HepG2 (cell line): ENCODE measurements at regions not wholly inside any gene's neighbourhood (a gene's known extent, or its start where the extent isn't known, plus 50 kb on each side); places are given as distances from the start of the nearest gene placed in this dataset.

Experiments used
- ATAC-seq: fragments of 200-7000 bp; cut with Tn5 transposase; 3 replicates; pipeline ENCODE4 v1.9.1; 2020; ENCODE audit warnings: mild to moderate bottlenecking, moderate library complexity
- BruUV-seq: library from RNA; stranded (reverse); fragments of 400-500 nt; replicated peaks from 2 replicates; lab custom pipeline; 2021; lab: Mats Ljungman, UMichigan
- CTCF ChIA-PET: fragments of 300-600 bp; formaldehyde crosslinking; extraction: SDS; loops from one replicate; lab custom pipeline; 2021; ENCODE audit warnings: low total read pairs, inconsistent platforms, low intra/inter-chr PET ratio; lab: Yijun Ruan, JAX
- POLR2A ChIA-PET: fragments of 350-600 bp; sonication (Branson Sonifier 250); formaldehyde crosslinking; loops from one replicate; lab custom pipeline; 2020; ENCODE audit warnings: antibody characterized with exemption, inconsistent platforms; lab: Yijun Ruan, JAX
- DNase-seq: peaks from one replicate; pipeline ENCODE4 v3.0.0-alpha.2; 2015; ENCODE audit warnings: low spot score
- FAIRE-seq: peaks from 3 replicates; lab custom pipeline; 2011; peaks lifted over from hg19 to GRCh38; lab: Jason Lieb, UNC
- H2AFZ ChIP-seq: one replicate; pipeline ENCODE4 v1.6.1; 2011; ENCODE audit warnings: low read length, inconsistent platforms
- H3K27ac ChIP-seq: fragments of 300-600 bp; 3 replicates; pipeline ENCODE4 v1.8.0; 2011; ENCODE audit warnings: mixed run types, mild to moderate bottlenecking, mixed read lengths, low read length, inconsistent platforms; ENCODE audit not compliant: insufficient read depth; ENCODE audit errors: extremely low read length
- H3K27me3 ChIP-seq, 2 experiments: fragments of 200-600 bp in 1 of 2; 2 replicates in 1 of 2; 3 replicates in 1 of 2; pipeline versions ENCODE4 v1.6.0 to v1.8.0; 2011; ENCODE audit warnings: low read length in 2 of 2, mild to moderate bottlenecking in 2 of 2, moderate library complexity in 2 of 2, inconsistent platforms in 1 of 2; ENCODE audit not compliant: insufficient read depth in 2 of 2, control insufficient read depth in 1 of 2
- H3K36me3 ChIP-seq, 2 experiments: fragments of 200-600 bp in 1 of 2; replicated peaks in 1 of 2; 2 replicates in 1 of 2; 3 replicates in 1 of 2; pipeline versions ENCODE4 v1.5.1 to v1.8.0; 2011; ENCODE audit warnings: low read length in 2 of 2, inconsistent platforms in 1 of 2; ENCODE audit not compliant: insufficient read depth in 2 of 2, control insufficient read depth in 1 of 2
- H3K4me1 ChIP-seq: 2 replicates; pipeline ENCODE4 v1.5.1; 2012; ENCODE audit warnings: low read length, inconsistent platforms; ENCODE audit not compliant: insufficient read depth
- H3K4me2 ChIP-seq: 2 replicates; pipeline ENCODE4 v1.6.0; 2011; ENCODE audit warnings: low read depth, low read length, inconsistent platforms
- H3K4me3 ChIP-seq, 3 experiments: fragments of 200-600 bp in 1 of 3; sonication (generic), shearing (Covaris generic) in 1 of 3; replicated peaks in 1 of 3; 2 replicates each; pipeline ENCODE4 v1.5.1; 2011 to 2016; ENCODE audit warnings: low read length in 3 of 3, inconsistent platforms in 2 of 3, low read depth in 2 of 3, mild to moderate bottlenecking in 2 of 3, control low read depth in 1 of 3, mixed read lengths in 1 of 3; ENCODE audit not compliant: insufficient read depth in 1 of 3
- H3K79me2 ChIP-seq: one replicate; pipeline ENCODE4 v1.6.1; 2011; ENCODE audit warnings: low read length, inconsistent platforms; ENCODE audit not compliant: insufficient read depth
- H3K9ac ChIP-seq: 2 replicates; pipeline ENCODE4 v1.6.0; 2011; ENCODE audit warnings: mild to moderate bottlenecking, low read depth, low read length, inconsistent platforms; ENCODE audit not compliant: insufficient read depth
- H3K9me3 ChIP-seq: 2 replicates; pipeline ENCODE4 v1.5.1; 2012; ENCODE audit warnings: mild to moderate bottlenecking, low read length
- H4K20me1 ChIP-seq: 2 replicates; pipeline ENCODE4 v1.6.0; 2011; ENCODE audit warnings: inconsistent platforms, mild to moderate bottlenecking, low read length, moderate library complexity; ENCODE audit not compliant: insufficient read depth
- E2F2 ChIP-seq: sonication (generic); formaldehyde crosslinking; IDR thresholded peaks from 2 replicates; pipeline ENCODE4 v1.4.0; 2020; ENCODE audit warnings: missing genetic modification reagents, borderline replicate concordance
- HINFP ChIP-seq: sonication (generic); formaldehyde crosslinking; IDR thresholded peaks from 2 replicates; pipeline ENCODE4 v1.4.0; 2020; ENCODE audit warnings: low read depth, mild to moderate bottlenecking, missing genetic modification reagents
- HMGA1 ChIP-seq: sonication (generic); formaldehyde crosslinking; conservative IDR thresholded peaks from 2 replicates; pipeline ENCODE4 v1.4.0; 2020; ENCODE audit warnings: missing genetic modification reagents
- HNRNPUL1 ChIP-seq: fragments of 200-400 bp; formaldehyde crosslinking; IDR thresholded peaks from 2 replicates; pipeline ENCODE4 v1.6.1; 2017; ENCODE audit warnings: low read depth, mild to moderate bottlenecking, low read length, moderate library complexity
- PRDM10 ChIP-seq: sonication (generic); formaldehyde crosslinking; IDR thresholded peaks from 2 replicates; pipeline ENCODE4 v1.4.0; 2020; ENCODE audit warnings: low read depth, missing genetic modification reagents
- in situ Hi-C: cut with HindIII; loops from 2 replicates; pipeline ENCODE4 v1.10.0; 2017; ENCODE audit warnings: low pct_unique_long_range_greater_than_20kb; ENCODE audit not compliant: extremely low pct_ligation_motif_present
- intact Hi-C: fragments of 100-400 bp; cut with micrococcal nuclease; formaldehyde crosslinking; loops from one replicate; pipeline ENCODE4 v1.10.0; 2022; ENCODE audit not compliant: unreplicated experiment

GRCh38 chr21:16492892-16493291 is 763.1 kb downstream of the USP25 start:
- Histone ChIP-seq H3K27ac (no peak overlapping the region), H3K27me3 (no peaks in the 10 kb centered on the region), H3K79me2 (no peaks in the 10 kb centered on the region), H4K20me1 (no peaks in the 10 kb centered on the region), H3K9me3 (no peaks in the 10 kb centered on the region), H2AFZ (no peak overlapping the region), H3K4me1 (no peaks in the 10 kb centered on the region), H3K4me3 (no peak overlapping the region), H3K4me2 (no peak overlapping the region), H3K9ac (no peak overlapping the region), H3K36me3 (no peaks in the 10 kb centered on the region)
- in situ Hi-C loops: no loop called here
- BruUV-seq: no TSS peak
- DNase-seq: no peak
- FAIRE-seq: no peak
- POLR2A ChIA-PET: no interaction called here
- CTCF ChIA-PET: no interaction called here
- no peak for TF ChIP-seq HNRNPUL1
- no peak for TF ChIP-seq HMGA1 (CRISPR knock-in tag)
- no peak for TF ChIP-seq E2F2 (CRISPR knock-in tag)
- TF ChIP-seq HINFP (CRISPR knock-in tag): no peak
- TF ChIP-seq PRDM10: no peak
- ATAC-seq: no peak
- intact Hi-C loops: no loop called here
